ENCODE measurements at regions not wholly inside any gene's neighbourhood (a gene's known extent, or its start where the extent isn't known, plus 50 kb on each side); places are given as distances from the start of the nearest gene placed in this dataset.

- TF ChIP-seq POLR2A (IDR thresholded peaks at IDR 0.05) (no peak), CTCF (IDR thresholded peaks at IDR 0.05) (peak in 1 of 4 experiments; percentile 28), POLR2AphosphoS5 (IDR thresholded peaks at IDR 0.05) (peak; percentile 80 to 93 (median 86))
Observed at GRCh38 chr11:116459185-116460045, 313.4 kb downstream of the BUD13 start.
